SK-N-SH (cell line): ENCODE measurements at regions not wholly inside any gene's neighbourhood (a gene's known extent, or its start where the extent isn't known, plus 50 kb on each side); places are given as distances from the start of the nearest gene placed in this dataset.

ENCODE experiments used
- CTCF ChIA-PET: fragments of 300-600, 350-600 bp; formaldehyde crosslinking; extraction: SDS; loops from one replicate; lab custom pipeline; 2021; lab: Yijun Ruan, JAX
- POLR2A ChIA-PET: fragments of 350-600 bp; sonication (Branson Sonifier 250); formaldehyde crosslinking; extraction: SDS; loops from one replicate; lab custom pipeline; 2020; ENCODE audit warnings: antibody characterized with exemption, inconsistent platforms; lab: Yijun Ruan, JAX
- DNase-seq: peaks from one replicate; pipeline ENCODE4 v3.0.0; 2012
- H2AFZ ChIP-seq: fragments of 200-600 bp; sonication (generic); 2 replicates; pipeline ENCODE4 v1.8.1; 2016; ENCODE audit warnings: antibody characterized with exemption, mild to moderate bottlenecking, low read depth
- H3F3A ChIP-seq: fragments of 200-600 bp; sonication (generic); replicated peaks from 2 replicates; pipeline ENCODE3; 2016; ENCODE audit warnings: antibody characterized with exemption, mild to moderate bottlenecking; ENCODE audit not compliant: insufficient read depth
- H3K27ac ChIP-seq, 2 experiments: fragments of 200-500 bp in 1 of 2; fragments of 200-600 bp in 1 of 2; sonication (Bioruptor generic) in 1 of 2; sonication (generic), shearing (Covaris generic) in 1 of 2; 2 replicates each; pipeline versions ENCODE4 v1.5.1 to v1.6.1; 2014 to 2016; ENCODE audit warnings: low read depth in 2 of 2, inconsistent platforms in 1 of 2, low read length in 1 of 2, mild to moderate bottlenecking in 1 of 2, mixed read lengths in 1 of 2
- H3K27me3 ChIP-seq: fragments of 200-600 bp; sonication (generic), shearing (Covaris generic); 2 replicates; pipeline ENCODE4 v1.6.1; 2016; ENCODE audit warnings: mixed run types; ENCODE audit not compliant: insufficient read depth
- H3K36me3 ChIP-seq, 2 experiments: fragments of 200-500 bp in 1 of 2; fragments of 200-600 bp in 1 of 2; sonication (Bioruptor generic) in 1 of 2; sonication (generic) in 1 of 2; replicated peaks in 1 of 2; 2 replicates each; pipeline versions ENCODE3 to v1.5.1; 2014 to 2016; ENCODE audit warnings: low read length in 1 of 2, mild to moderate bottlenecking in 1 of 2; ENCODE audit not compliant: insufficient read depth in 2 of 2, control insufficient read depth in 1 of 2
- H3K4me1 ChIP-seq, 2 experiments: fragments of 200-500 bp in 1 of 2; fragments of 200-600 bp in 1 of 2; sonication (Bioruptor generic) in 1 of 2; sonication (generic), shearing (Covaris generic) in 1 of 2; 2 replicates each; pipeline versions ENCODE4 v1.5.1 to v1.6.1; 2014 to 2016; ENCODE audit warnings: low read depth in 1 of 2, low read length in 1 of 2, mixed run types in 1 of 2; ENCODE audit not compliant: insufficient read depth in 2 of 2, control insufficient read depth in 1 of 2
- H3K4me2 ChIP-seq: fragments of 200-600 bp; sonication (generic), shearing (Covaris generic); 2 replicates; pipeline ENCODE4 v1.6.1; 2017; ENCODE audit warnings: mixed run types
- H3K4me3 ChIP-seq, 2 experiments: fragments of 200-500 bp in 1 of 2; fragments of 200-600 bp in 1 of 2; sonication (Bioruptor generic) in 1 of 2; sonication (generic), shearing (Covaris generic) in 1 of 2; 2 replicates each; pipeline versions ENCODE4 v1.5.1 to v1.8.1; 2014 to 2016; ENCODE audit warnings: low read depth in 2 of 2, inconsistent platforms in 1 of 2, low read length in 1 of 2, mild to moderate bottlenecking in 1 of 2, mixed read lengths in 1 of 2, moderate library complexity in 1 of 2
- H3K79me2 ChIP-seq: fragments of 200-600 bp; sonication (generic); 2 replicates; pipeline ENCODE4 v1.8.1; 2017; ENCODE audit warnings: mild to moderate bottlenecking; ENCODE audit not compliant: insufficient read depth
- H3K9ac ChIP-seq: fragments of 200-600 bp; sonication (generic); 2 replicates; pipeline ENCODE4 v1.6.1; 2017; ENCODE audit warnings: mixed run types
- H3K9me2 ChIP-seq: fragments of 200-600 bp; sonication (generic); 2 replicates; pipeline ENCODE4 v1.6.1; 2017; ENCODE audit warnings: mixed run types
- H3K9me3 ChIP-seq: fragments of 200-600 bp; sonication (generic); 2 replicates; pipeline ENCODE4 v1.6.1; 2017; ENCODE audit warnings: mixed run types, mild to moderate bottlenecking, moderate library complexity
- H4K20me1 ChIP-seq: fragments of 200-600 bp; sonication (generic); 2 replicates; pipeline ENCODE4 v1.6.1; 2017; ENCODE audit warnings: mild to moderate bottlenecking, mixed run types; ENCODE audit not compliant: insufficient read depth
- CHD2 ChIP-seq: fragments of 150-350 bp; IDR thresholded peaks from 2 replicates; pipeline ENCODE4 v1.6.1; 2018; ENCODE audit warnings: low read length; ENCODE audit not compliant: partially characterized antibody
- EP300 ChIP-seq, 2 experiments: IDR thresholded peaks; 2 replicates each; pipeline versions ENCODE4 v1.4.0 to v1.6.1; 2012; ENCODE audit warnings: borderline replicate concordance in 1 of 2, low read depth in 1 of 2, low read length in 1 of 2
- FOSL2 ChIP-seq: IDR thresholded peaks from 2 replicates; pipeline ENCODE4 v1.4.0; 2012; ENCODE audit warnings: low read depth, mild to moderate bottlenecking, moderate library complexity, borderline replicate concordance
- FOXJ3 ChIP-seq: sonication (generic); formaldehyde crosslinking; IDR thresholded peaks from 2 replicates; pipeline ENCODE4 v1.5.1; 2020; ENCODE audit warnings: mild to moderate bottlenecking, missing genetic modification reagents
- GATA2 ChIP-seq: sonication (generic); formaldehyde crosslinking; IDR thresholded peaks from 2 replicates; pipeline ENCODE4 v1.5.0; 2020; ENCODE audit warnings: mild to moderate bottlenecking, missing genetic modification reagents
- MEF2A ChIP-seq: IDR thresholded peaks from 2 replicates; pipeline ENCODE4 v1.4.0; 2012; ENCODE audit warnings: low read depth, borderline replicate concordance
- RAD21 ChIP-seq: IDR thresholded peaks from 2 replicates; pipeline ENCODE4 v1.6.1; 2012; ENCODE audit warnings: mild to moderate bottlenecking, low read length
- RFX5 ChIP-seq: IDR thresholded peaks from 2 replicates; pipeline ENCODE4 v1.6.1; 2012; ENCODE audit warnings: mild to moderate bottlenecking, improper control_type of control experiment, low read length
- SIN3A ChIP-seq: IDR thresholded peaks from 2 replicates; pipeline ENCODE4 v1.6.1; 2012; ENCODE audit warnings: low read depth, mild to moderate bottlenecking, low read length, moderate library complexity, borderline replicate concordance
- TCF12 ChIP-seq: IDR thresholded peaks from 2 replicates; pipeline ENCODE4 v1.4.0; 2012
- TEAD4 ChIP-seq: IDR thresholded peaks from 2 replicates; pipeline ENCODE4 v1.4.0; 2012; ENCODE audit warnings: mild to moderate bottlenecking, borderline replicate concordance; ENCODE audit not compliant: insufficient read depth
- WGBS: methylation state at CpG from one replicate; pipeline ENCODE4 v1.1.6; 2017; ENCODE audit warnings: low lambda C conversion rate; 5-methylcytosine and 5-hydroxymethylcytosine counted together
- TF ChIP-seq, protein P1 (sequence below): fragments of 150-350 bp; IDR thresholded peaks from 2 replicates; pipeline ENCODE4 v1.6.1; 2017; ENCODE audit warnings: antibody characterized with exemption, low read length, low read depth, borderline replicate concordance
- TF ChIP-seq, protein P2 (sequence below): fragments of 200-600 bp; sonication (generic); IDR thresholded peaks from 2 replicates; pipeline ENCODE4 v1.6.1; 2017; ENCODE audit warnings: antibody characterized with exemption, mild to moderate bottlenecking, moderate library complexity
- TF ChIP-seq, protein P3 (sequence below): IDR thresholded peaks from 2 replicates; pipeline ENCODE4; 2012
- TF ChIP-seq, protein P4 (sequence below): fragments of 150-350 bp; IDR thresholded peaks from 2 replicates; pipeline ENCODE4 v1.6.1; 2016; ENCODE audit warnings: mild to moderate bottlenecking, low read depth, low read length

DNA sequence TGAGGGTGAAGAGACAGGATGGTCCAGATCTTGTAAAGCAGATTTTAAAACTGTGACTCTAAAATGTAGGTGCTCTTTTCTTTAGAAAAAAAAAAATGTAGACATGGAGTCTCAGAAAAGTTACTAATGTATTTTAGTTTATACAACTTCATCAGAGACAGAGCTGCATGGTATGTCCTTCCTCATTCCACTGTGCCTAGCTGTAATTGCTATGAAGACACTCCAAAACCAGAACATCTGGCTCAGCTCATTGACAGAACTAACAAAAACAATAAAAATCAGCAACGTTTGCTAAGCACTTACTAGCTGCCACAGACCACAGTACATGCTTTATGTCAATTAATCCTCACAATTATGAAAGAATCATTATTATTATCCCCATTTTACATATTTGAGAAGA, 160.7 kb downstream of the BARX2 start:
- ChIA-PET POLR2A (no interaction called here), CTCF (interaction anchor here (0.6 kb wide), 1 partner anchor 1471 kb away, joined by 3 read pairs; no protein-coding TSS in a partner anchor)
- no peak overlapping the region for H3K4me3 ChIP-seq
- no peak for DNase-seq
- no peaks in the 10 kb centered on the region for H3K79me2 ChIP-seq
- H3K4me2 ChIP-seq = no peak overlapping the region
- no peak overlapping the region for H3K27ac ChIP-seq
- no peak overlapping the region for H3K9ac ChIP-seq
- no peak for TF ChIP-seq TEAD4
- no peak for TF ChIP-seq CHD2
- no peak for TF ChIP-seq SIN3A
- no peak for TF ChIP-seq RAD21
- TF ChIP-seq MEF2A = no peak
- TF ChIP-seq, protein P1, sequence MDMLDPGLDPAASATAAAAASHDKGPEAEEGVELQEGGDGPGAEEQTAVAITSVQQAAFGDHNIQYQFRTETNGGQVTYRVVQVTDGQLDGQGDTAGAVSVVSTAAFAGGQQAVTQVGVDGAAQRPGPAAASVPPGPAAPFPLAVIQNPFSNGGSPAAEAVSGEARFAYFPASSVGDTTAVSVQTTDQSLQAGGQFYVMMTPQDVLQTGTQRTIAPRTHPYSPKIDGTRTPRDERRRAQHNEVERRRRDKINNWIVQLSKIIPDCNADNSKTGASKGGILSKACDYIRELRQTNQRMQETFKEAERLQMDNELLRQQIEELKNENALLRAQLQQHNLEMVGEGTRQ = no peak
- TF ChIP-seq FOXJ3 (CRISPR knock-in tag) = no peak
- H3K9me3 ChIP-seq = peaks cover 7% of the 10 kb centered on the region
- no peak overlapping the region for H2AFZ ChIP-seq
- H4K20me1 ChIP-seq = no peaks in the 10 kb centered on the region
- H3K4me1 ChIP-seq = no peaks in the 10 kb centered on the region
- 4% methylated on average over 1 of the region's 1 CpG for WGBS
- no peaks in the 10 kb centered on the region for H3F3A ChIP-seq
- H3K9me2 ChIP-seq = no peaks in the 10 kb centered on the region
- no peaks in the 10 kb centered on the region for H3K27me3 ChIP-seq
- H3K36me3 ChIP-seq = no peaks in the 10 kb centered on the region

DNA sequence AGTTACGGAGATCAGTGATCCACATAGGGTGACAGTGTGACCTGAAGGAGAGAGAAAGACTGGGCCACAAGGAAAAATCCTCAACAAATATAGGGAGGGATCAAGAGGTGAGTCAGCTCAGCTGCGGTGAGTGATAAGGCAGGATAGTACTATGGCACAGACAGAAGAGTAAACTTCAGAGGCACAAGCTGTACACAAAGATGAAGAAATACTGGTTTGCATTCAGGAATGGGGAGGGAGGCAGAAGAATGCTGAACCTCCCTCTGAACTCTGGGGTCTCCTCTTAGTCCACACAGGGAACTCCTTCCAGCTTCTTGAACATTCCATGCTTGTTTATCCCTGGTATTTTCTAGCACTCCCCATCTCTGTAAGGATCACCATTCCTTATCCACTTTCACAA, 162.7 kb downstream of the BARX2 start:
- WGBS = 26% methylated on average over 2 of the region's 2 CpGs
- CTCF ChIA-PET = no interaction called here
- Histone ChIP-seq H3K4me1 (peaks cover 0 to 5% of the 10 kb centered on the region in 2 experiments; a peak in 1 of 4 replicates), H3K36me3 (no peaks in the 10 kb centered on the region), H3K9ac (no peak overlapping the region), H2AFZ (no peak overlapping the region), H3K79me2 (no peaks in the 10 kb centered on the region), H3K9me3 (peaks cover 7% of the 10 kb centered on the region), H3K4me2 (no peak overlapping the region), H3F3A (no peaks in the 10 kb centered on the region), H3K4me3 (no peak overlapping the region), H3K27ac (no peak overlapping the region), H3K27me3 (no peaks in the 10 kb centered on the region), H4K20me1 (no peaks in the 10 kb centered on the region), H3K9me2 (no peaks in the 10 kb centered on the region)
- POLR2A ChIA-PET = no interaction called here
- no peak for TF ChIP-seq TEAD4
- TF ChIP-seq CHD2 = no peak
- TF ChIP-seq TCF12 = no peak
- no peak for TF ChIP-seq EP300 (IDR thresholded peaks at IDR 0.05; ENCODE audit: borderline replicate concordance in 1 of 2, low read depth in 1 of 2, low read length in 1 of 2)
- no peak for TF ChIP-seq RFX5
- TF ChIP-seq, protein P2, sequence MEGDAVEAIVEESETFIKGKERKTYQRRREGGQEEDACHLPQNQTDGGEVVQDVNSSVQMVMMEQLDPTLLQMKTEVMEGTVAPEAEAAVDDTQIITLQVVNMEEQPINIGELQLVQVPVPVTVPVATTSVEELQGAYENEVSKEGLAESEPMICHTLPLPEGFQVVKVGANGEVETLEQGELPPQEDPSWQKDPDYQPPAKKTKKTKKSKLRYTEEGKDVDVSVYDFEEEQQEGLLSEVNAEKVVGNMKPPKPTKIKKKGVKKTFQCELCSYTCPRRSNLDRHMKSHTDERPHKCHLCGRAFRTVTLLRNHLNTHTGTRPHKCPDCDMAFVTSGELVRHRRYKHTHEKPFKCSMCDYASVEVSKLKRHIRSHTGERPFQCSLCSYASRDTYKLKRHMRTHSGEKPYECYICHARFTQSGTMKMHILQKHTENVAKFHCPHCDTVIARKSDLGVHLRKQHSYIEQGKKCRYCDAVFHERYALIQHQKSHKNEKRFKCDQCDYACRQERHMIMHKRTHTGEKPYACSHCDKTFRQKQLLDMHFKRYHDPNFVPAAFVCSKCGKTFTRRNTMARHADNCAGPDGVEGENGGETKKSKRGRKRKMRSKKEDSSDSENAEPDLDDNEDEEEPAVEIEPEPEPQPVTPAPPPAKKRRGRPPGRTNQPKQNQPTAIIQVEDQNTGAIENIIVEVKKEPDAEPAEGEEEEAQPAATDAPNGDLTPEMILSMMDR = no peak
- TF ChIP-seq FOSL2 = no peak
- TF ChIP-seq, protein P3, sequence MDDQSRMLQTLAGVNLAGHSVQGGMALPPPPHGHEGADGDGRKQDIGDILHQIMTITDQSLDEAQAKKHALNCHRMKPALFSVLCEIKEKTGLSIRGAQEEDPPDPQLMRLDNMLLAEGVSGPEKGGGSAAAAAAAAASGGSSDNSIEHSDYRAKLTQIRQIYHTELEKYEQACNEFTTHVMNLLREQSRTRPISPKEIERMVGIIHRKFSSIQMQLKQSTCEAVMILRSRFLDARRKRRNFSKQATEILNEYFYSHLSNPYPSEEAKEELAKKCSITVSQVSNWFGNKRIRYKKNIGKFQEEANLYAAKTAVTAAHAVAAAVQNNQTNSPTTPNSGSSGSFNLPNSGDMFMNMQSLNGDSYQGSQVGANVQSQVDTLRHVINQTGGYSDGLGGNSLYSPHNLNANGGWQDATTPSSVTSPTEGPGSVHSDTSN = no peak
- TF ChIP-seq GATA2 = no peak
- TF ChIP-seq, protein P4, sequence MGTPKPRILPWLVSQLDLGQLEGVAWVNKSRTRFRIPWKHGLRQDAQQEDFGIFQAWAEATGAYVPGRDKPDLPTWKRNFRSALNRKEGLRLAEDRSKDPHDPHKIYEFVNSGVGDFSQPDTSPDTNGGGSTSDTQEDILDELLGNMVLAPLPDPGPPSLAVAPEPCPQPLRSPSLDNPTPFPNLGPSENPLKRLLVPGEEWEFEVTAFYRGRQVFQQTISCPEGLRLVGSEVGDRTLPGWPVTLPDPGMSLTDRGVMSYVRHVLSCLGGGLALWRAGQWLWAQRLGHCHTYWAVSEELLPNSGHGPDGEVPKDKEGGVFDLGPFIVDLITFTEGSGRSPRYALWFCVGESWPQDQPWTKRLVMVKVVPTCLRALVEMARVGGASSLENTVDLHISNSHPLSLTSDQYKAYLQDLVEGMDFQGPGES = no peak
- TF ChIP-seq FOXJ3 (CRISPR knock-in tag) = no peak
- no peak for DNase-seq
